ENCODE measurements at regions not wholly inside any gene's neighbourhood (a gene's known extent, or its start where the extent isn't known, plus 50 kb on each side); places are given as distances from the start of the nearest gene placed in this dataset.

DNA sequence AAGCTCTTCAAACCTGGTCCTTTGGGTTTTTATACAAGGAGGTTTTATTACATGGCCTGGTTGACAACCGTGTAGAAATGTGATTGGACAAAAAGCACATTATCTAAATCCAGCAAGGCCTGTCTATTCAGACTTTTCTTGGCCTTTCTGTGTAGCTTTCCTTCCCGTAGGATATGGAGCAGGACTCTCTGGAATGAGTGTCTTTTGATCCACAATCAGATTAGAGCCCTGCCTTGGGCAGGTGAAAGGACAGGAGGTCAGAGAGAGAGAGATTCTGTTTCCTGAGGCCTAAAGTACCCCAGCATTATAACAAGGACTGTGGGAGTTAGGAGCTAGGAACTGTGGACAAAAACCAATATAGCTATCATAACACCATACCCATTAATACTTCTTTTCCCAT lies 375.5 kb upstream of the RGS6 start:
- no peak overlapping the region for H3K4me2 ChIP-seq (ENCODE audit: low read depth, low read length)
- H2AK5ac ChIP-seq (ENCODE audit: low read depth, low read length) = peak overlapping the region; percentile 63; the same call in 1 of the 2 replicates
- no peaks in the 10 kb centered on the region for H3K9me1 ChIP-seq (ENCODE audit: insufficient read depth, low read length)
- H2AFZ ChIP-seq (replicated peaks; ENCODE audit: low read length, poor library complexity) = no peak overlapping the region
- H3K18ac ChIP-seq (ENCODE audit: low read depth, low read length) = no peak overlapping the region
- H2BK5ac ChIP-seq (ENCODE audit: low read depth, low read length, poor library complexity, severe bottlenecking) = no peak overlapping the region
- H3K4me1 ChIP-seq (ENCODE audit: control insufficient read depth, insufficient read depth, low read length) = peaks cover 2% of the 10 kb centered on the region
- no peaks in the 10 kb centered on the region for H3K27me3 ChIP-seq (ENCODE audit: control insufficient read depth, insufficient read depth, low read length)
- intact Hi-C loops (cut with micrococcal nuclease) (no loop called here), dilution Hi-C loops (cut with HindIII; ENCODE audit: low sequenced_read_pairs, unreplicated experiment) (no loop called here), in situ Hi-C loops (cut with MboI; ENCODE audit: low sequenced_read_pairs) (no loop called here)
- ChIA-PET POLR2A (ENCODE audit: unreplicated experiment) (no interaction called here), CTCF (no interaction called here)
- H3K27ac ChIP-seq (ENCODE audit: insufficient read depth, low read length) = no peak overlapping the region
- H2AK9ac ChIP-seq (replicated peaks; ENCODE audit: low read depth, low read length, poor library complexity) = no peak overlapping the region
- no peak overlapping the region; a peak in 1 of 4 replicates for H4K8ac ChIP-seq (ENCODE audit: low read depth in 2 of 2, low read length in 2 of 2)
- H4K20me1 ChIP-seq (ENCODE audit: insufficient read depth, low read length) = peaks cover 7% of the 10 kb centered on the region
- no peak overlapping the region for H2BK120ac ChIP-seq (ENCODE audit: low read depth, low read length)
- no TSS peak for BruUV-seq (replicated peaks)
- WGBS, 2 experiments (ENCODE audit: extremely low coverage in 2 of 2, insufficient read length in 1 of 2) = no CpG with 5 or more reads among the region's 2 CpGs
- no peak overlapping the region for H3K4ac ChIP-seq (ENCODE audit: low read depth, low read length)
- no peak overlapping the region for H3K56ac ChIP-seq (ENCODE audit: extremely low read depth, insufficient read depth, low read length)
- no peak for TF ChIP-seq CEBPB (IDR thresholded peaks at IDR 0.05; ENCODE audit: low read depth, low read length)
- TF ChIP-seq BHLHE40 (IDR thresholded peaks at IDR 0.05; ENCODE audit: low read depth, low read length) = no peak
- TF ChIP-seq MAZ (IDR thresholded peaks at IDR 0.05; ENCODE audit: borderline replicate concordance, low read depth, low read length) = no peak
- no peak for TF ChIP-seq SMC3 (IDR thresholded peaks at IDR 0.05; ENCODE audit: low read depth, low read length)
- TF ChIP-seq, protein P1, sequence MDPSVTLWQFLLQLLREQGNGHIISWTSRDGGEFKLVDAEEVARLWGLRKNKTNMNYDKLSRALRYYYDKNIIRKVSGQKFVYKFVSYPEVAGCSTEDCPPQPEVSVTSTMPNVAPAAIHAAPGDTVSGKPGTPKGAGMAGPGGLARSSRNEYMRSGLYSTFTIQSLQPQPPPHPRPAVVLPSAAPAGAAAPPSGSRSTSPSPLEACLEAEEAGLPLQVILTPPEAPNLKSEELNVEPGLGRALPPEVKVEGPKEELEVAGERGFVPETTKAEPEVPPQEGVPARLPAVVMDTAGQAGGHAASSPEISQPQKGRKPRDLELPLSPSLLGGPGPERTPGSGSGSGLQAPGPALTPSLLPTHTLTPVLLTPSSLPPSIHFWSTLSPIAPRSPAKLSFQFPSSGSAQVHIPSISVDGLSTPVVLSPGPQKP (IDR thresholded peaks at IDR 0.05; ENCODE audit: borderline replicate concordance, low read depth, low read length) = no peak
- TF ChIP-seq RAD21 (IDR thresholded peaks at IDR 0.05; ENCODE audit: low read length) = no peak
- TF ChIP-seq RCOR1 (IDR thresholded peaks at IDR 0.05; ENCODE audit: insufficient replicate concordance, low read length) = no peak
- no peak for TF ChIP-seq RFX5 (IDR thresholded peaks at IDR 0.05; ENCODE audit: low read depth, low read length)
- TF ChIP-seq, protein P2, sequence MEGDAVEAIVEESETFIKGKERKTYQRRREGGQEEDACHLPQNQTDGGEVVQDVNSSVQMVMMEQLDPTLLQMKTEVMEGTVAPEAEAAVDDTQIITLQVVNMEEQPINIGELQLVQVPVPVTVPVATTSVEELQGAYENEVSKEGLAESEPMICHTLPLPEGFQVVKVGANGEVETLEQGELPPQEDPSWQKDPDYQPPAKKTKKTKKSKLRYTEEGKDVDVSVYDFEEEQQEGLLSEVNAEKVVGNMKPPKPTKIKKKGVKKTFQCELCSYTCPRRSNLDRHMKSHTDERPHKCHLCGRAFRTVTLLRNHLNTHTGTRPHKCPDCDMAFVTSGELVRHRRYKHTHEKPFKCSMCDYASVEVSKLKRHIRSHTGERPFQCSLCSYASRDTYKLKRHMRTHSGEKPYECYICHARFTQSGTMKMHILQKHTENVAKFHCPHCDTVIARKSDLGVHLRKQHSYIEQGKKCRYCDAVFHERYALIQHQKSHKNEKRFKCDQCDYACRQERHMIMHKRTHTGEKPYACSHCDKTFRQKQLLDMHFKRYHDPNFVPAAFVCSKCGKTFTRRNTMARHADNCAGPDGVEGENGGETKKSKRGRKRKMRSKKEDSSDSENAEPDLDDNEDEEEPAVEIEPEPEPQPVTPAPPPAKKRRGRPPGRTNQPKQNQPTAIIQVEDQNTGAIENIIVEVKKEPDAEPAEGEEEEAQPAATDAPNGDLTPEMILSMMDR (conservative IDR thresholded peaks at IDR 0.05; ENCODE audit: low read depth, low read length) = no peak
- no peak for TF ChIP-seq POLR2A (IDR thresholded peaks at IDR 0.05; ENCODE audit: low read depth, low read length)
- TF ChIP-seq, protein P3, sequence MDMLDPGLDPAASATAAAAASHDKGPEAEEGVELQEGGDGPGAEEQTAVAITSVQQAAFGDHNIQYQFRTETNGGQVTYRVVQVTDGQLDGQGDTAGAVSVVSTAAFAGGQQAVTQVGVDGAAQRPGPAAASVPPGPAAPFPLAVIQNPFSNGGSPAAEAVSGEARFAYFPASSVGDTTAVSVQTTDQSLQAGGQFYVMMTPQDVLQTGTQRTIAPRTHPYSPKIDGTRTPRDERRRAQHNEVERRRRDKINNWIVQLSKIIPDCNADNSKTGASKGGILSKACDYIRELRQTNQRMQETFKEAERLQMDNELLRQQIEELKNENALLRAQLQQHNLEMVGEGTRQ (IDR thresholded peaks at IDR 0.05; ENCODE audit: low read depth, low read length) = no peak
- no peak for TF ChIP-seq MXI1 (IDR thresholded peaks at IDR 0.05; ENCODE audit: borderline replicate concordance, low read depth, low read length)
- no peak for TF ChIP-seq FOS (IDR thresholded peaks at IDR 0.05; ENCODE audit: low read depth, low read length)
- no peak for TF ChIP-seq MAFK (IDR thresholded peaks at IDR 0.05; ENCODE audit: low read depth, low read length)
- no peak for TF ChIP-seq NFE2L2 (IDR thresholded peaks at IDR 0.05; ENCODE audit: low read depth, low read length)
- TF ChIP-seq CHD1 (IDR thresholded peaks at IDR 0.05; ENCODE audit: low read depth, low read length) = no peak
- no peak overlapping the region for H3K9ac ChIP-seq (ENCODE audit: low read depth, low read length)
- H3K79me1 ChIP-seq (ENCODE audit: low read depth in 1 of 2, low read length in 2 of 2) = peaks cover 21 to 33% of the 10 kb centered on the region in 2 experiments
- ATAC-seq (ENCODE audit: low read depth) (no peak), DNase-seq (no peak)
- no peak overlapping the region for H3K14ac ChIP-seq (replicated peaks; ENCODE audit: low read depth, low read length)
- H2BK20ac ChIP-seq (ENCODE audit: low read depth, low read length) = no peak overlapping the region
- H2BK15ac ChIP-seq (ENCODE audit: low read depth, low read length) = no peak overlapping the region
- no peak overlapping the region for H3K4me3 ChIP-seq (ENCODE audit: insufficient read depth, low read depth, low read length)
- no peak overlapping the region for H3K23ac ChIP-seq (ENCODE audit: low read depth, low read length)
- H4K91ac ChIP-seq (ENCODE audit: insufficient read depth, low read depth, low read length) = no peak overlapping the region
- no peaks in the 10 kb centered on the region; the same call in 1 of the 2 replicates for H3K36me3 ChIP-seq (ENCODE audit: control insufficient read depth, insufficient read depth, low read length)
- H4K5ac ChIP-seq (ENCODE audit: low read depth, low read length) = no peak overlapping the region
- H3K9me3 ChIP-seq (ENCODE audit: control insufficient read depth, insufficient read depth, low read length) = no peaks in the 10 kb centered on the region
